BE2C (cell line): ENCODE measurements at regions not wholly inside any gene's neighbourhood (a gene's known extent, or its start where the extent isn't known, plus 50 kb on each side); places are given as distances from the start of the nearest gene placed in this dataset.
A peak's percentile ranks its signal among the peaks of the same experiment; 100 is the strongest.
"Not testable (repeated sequence)": the region's sequence is repeated elsewhere in the genome, so short reads cannot be mapped to it uniquely, and the experiment has no call there.

Experiments
- DNase-seq: peaks from one replicate; pipeline ENCODE4 v3.0.0-alpha.2; 2020
- H3K27me3 ChIP-seq: fragments of 250-450 bp; sonication (Bioruptor Pico); 2 replicates; pipeline ENCODE4 v1.5.1; 2020; ENCODE audit warnings: mild to moderate bottlenecking
- H3K36me3 ChIP-seq: fragments of 250-450 bp; sonication (Bioruptor Pico); 2 replicates; pipeline ENCODE4 v1.5.1; 2020; ENCODE audit warnings: mild to moderate bottlenecking
- H3K4me1 ChIP-seq: fragments of 250-450 bp; sonication (Bioruptor Pico); 2 replicates; pipeline ENCODE4 v1.5.1; 2020
- H3K4me3 ChIP-seq: 2 replicates; pipeline ENCODE4 v1.5.1; 2011; ENCODE audit warnings: low read depth, low read length
- H3K9me3 ChIP-seq: fragments of 250-450 bp; sonication (Bioruptor Pico); 2 replicates; pipeline ENCODE4 v1.5.1; 2020
- CTCF ChIP-seq: IDR thresholded peaks from 2 replicates; pipeline ENCODE4 v1.5.1; 2012; ENCODE audit warnings: mild to moderate bottlenecking, low read depth, low read length

- DNase-seq, result no peak
- Histone ChIP-seq H3K4me1 (no peaks in the 10 kb centered on the region), H3K36me3 (no peaks in the 10 kb centered on the region), H3K27me3 (no peaks in the 10 kb centered on the region), H3K4me3 (no peak overlapping the region), H3K9me3 (no peaks in the 10 kb centered on the region)
- no peak for TF ChIP-seq CTCF
These were observed 94.4 kb upstream of the BASP1 start for GRCh38 chr5:17123010-17123409.

DNA sequence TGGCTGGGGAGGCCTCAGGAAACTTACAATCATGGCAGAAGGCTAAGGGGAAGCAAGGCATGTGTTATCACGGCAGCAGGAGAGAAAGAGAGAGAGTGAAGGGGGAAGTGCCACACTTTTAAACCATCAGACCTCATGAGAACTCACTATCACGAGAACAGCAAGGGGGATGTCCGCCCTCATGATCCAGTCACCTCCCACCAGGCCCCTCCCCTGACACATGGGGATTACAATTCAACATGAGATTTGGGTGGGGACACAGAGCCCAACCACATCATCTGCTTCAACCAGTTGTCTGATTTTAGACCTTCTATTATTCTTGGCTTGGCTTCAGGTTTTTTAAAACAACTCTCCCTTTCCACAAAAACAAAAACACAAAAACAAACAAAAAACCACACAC is 93.7 kb upstream of the BASP1 start:
- H3K9me3 ChIP-seq, DNase-seq, H3K4me3 ChIP-seq, H3K4me1 ChIP-seq, H3K36me3 ChIP-seq, H3K27me3 ChIP-seq: not testable (repeated sequence)

GRCh38 chr5:17127743-17128231 is 89.6 kb upstream of the BASP1 start:
- Histone ChIP-seq H3K4me1 (no peaks in the 10 kb centered on the region), H3K36me3 (no peaks in the 10 kb centered on the region), H3K4me3 (no peak overlapping the region), H3K9me3 (no peaks in the 10 kb centered on the region), H3K27me3 (no peaks in the 10 kb centered on the region)
- TF ChIP-seq CTCF, result no peak
- DNase-seq, result no peak

DNA sequence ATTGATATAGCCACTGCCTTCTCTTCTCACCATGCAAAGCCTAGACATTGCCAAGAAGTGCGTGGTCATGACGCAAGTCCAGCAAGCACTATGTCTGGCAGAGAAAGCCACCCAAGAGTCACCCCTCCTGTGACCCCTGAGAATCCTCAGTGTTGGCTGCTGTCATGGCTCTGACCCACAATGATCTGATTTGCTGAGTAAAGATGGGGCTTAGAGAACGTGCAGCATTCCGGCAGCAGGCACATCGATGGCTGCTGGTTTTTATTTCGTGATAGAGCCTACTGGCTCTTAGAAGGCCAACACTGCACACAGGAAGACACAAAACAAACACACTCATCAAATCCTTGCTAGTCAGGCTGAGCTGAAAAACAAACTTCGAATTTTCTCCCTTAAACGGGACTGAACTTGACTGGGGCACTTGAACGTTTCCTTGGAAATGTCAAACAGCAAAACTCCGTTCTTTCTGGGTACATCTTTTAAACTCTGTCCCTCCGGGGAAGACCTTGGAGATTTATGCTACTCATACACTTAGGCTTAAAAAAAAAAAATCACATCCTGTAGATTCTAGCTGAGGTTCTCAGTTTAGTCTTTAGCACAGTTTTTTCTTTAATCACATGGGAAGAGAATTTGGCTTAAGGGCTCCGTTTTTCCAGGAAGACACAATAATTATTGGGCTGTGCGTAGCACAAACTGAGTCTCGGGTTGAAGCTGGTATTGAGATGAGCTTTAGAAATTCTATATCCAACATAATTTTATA is 88.2 kb upstream of the BASP1 start:
- no peaks in the 10 kb centered on the region for H3K4me1 ChIP-seq
- no peak overlapping the region for H3K4me3 ChIP-seq
- no peaks in the 10 kb centered on the region for H3K9me3 ChIP-seq
- no peak for TF ChIP-seq CTCF
- H3K36me3 ChIP-seq, result no peaks in the 10 kb centered on the region
- no peak for DNase-seq
- H3K27me3 ChIP-seq, result no peaks in the 10 kb centered on the region

DNA sequence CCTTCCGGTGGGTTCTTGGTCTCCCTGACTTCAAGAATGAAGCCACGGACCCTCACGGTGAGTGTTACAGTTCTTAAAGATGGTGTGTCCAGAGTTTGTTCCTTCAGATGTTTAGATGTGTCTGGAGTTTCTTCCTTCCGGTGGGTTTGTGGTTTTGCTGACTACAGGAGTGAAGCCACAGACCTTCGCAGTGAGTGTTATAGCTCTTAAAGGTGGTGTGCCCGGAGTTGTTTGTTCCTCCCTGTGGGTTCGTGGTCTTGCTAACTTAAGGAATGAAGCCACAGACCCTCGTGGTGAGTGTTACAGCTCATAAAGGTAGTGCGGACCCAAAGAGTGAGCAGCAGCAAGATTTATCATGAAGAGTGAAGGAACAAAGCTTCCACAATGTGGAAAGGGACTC is 87.1 kb upstream of the BASP1 start:
- DNase-seq, result not testable (repeated sequence)

DNA sequence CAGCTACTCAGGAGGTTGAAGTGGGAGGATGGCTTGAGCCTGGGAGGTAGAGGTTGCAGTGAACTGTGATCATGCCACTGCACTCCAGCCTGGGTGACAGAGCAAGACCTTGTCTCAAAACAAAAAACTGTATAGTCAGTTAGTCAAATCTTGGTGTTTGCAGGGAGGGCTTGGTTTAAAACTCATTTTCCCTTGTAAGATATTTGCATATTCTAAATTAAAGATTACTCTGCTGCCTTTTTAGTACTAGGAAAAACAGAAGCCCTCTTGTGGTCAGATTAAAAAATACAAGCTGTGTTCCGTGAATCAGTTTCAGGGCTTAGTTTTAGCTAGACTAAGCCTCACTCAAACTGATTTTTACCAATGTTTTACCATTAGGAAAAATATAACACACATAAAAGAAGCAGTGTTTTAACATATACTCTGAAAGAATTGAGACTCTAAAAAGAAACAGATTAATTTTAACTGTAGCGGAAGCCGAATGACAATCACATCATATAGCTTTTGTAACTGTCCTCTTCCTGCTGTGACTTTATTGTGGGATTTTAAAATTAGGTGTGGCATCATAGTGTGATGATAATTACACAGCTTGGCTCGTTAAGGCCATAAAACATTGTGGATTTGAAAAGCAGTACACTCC is 84.9 kb upstream of the BASP1 start:
- Histone ChIP-seq H3K9me3 (no peaks in the 10 kb centered on the region), H3K4me1 (no peaks in the 10 kb centered on the region), H3K36me3 (no peaks in the 10 kb centered on the region), H3K4me3 (no peak overlapping the region), H3K27me3 (no peaks in the 10 kb centered on the region)
- DNase-seq, result no peak
- TF ChIP-seq CTCF, result peak; percentile 62

More for the DNA sequence above, 87.1 kb upstream of the BASP1 start:
- H3K4me3 ChIP-seq, H3K36me3 ChIP-seq, H3K4me1 ChIP-seq, H3K27me3 ChIP-seq, H3K9me3 ChIP-seq: not testable (repeated sequence)

DNA sequence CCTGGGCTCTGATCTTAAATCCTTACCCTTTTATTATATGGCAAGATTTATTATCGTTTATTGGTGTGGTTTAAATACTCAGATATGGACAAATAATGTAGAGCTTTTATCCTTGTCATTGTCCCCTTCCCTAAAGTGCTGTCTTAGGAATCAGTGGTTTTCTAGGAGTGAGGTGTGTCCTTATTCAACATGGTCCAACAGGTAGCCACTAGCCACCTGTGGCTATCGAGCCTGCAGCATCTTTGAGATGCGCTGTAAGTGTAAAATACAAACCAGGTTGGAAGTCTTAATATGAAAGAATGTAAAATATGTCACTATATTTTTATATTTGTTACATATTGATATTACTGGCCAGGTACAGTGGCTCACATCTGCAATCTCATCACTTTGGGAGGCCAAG is 82.4 kb upstream of the BASP1 start:
- no peak for TF ChIP-seq CTCF
- Histone ChIP-seq H3K36me3 (no peaks in the 10 kb centered on the region), H3K4me3 (no peak overlapping the region), H3K4me1 (no peaks in the 10 kb centered on the region), H3K9me3 (no peaks in the 10 kb centered on the region), H3K27me3 (no peaks in the 10 kb centered on the region)
- no peak for DNase-seq
